LNCaP clone FGC (cell line): ENCODE measurements at regions not wholly inside any gene's neighbourhood (a gene's known extent, or its start where the extent isn't known, plus 50 kb on each side); places are given as distances from the start of the nearest gene placed in this dataset.

Source experiments
- DNase-seq: peaks from one replicate; pipeline ENCODE4 v3.0.0-alpha.2; 2011; ENCODE audit warnings: low read depth
- H3K4me3 ChIP-seq: 2 replicates; pipeline ENCODE4 v1.5.1; 2011; ENCODE audit warnings: mild to moderate bottlenecking, low read depth, low read length, control low read depth
- TF ChIP-seq, protein P1 (sequence below): IDR thresholded peaks from 2 replicates; pipeline ENCODE4 v1.5.1; 2012; ENCODE audit warnings: mild to moderate bottlenecking; ENCODE audit not compliant: control insufficient read depth, insufficient read depth; ENCODE audit errors: extremely low read depth

DNA sequence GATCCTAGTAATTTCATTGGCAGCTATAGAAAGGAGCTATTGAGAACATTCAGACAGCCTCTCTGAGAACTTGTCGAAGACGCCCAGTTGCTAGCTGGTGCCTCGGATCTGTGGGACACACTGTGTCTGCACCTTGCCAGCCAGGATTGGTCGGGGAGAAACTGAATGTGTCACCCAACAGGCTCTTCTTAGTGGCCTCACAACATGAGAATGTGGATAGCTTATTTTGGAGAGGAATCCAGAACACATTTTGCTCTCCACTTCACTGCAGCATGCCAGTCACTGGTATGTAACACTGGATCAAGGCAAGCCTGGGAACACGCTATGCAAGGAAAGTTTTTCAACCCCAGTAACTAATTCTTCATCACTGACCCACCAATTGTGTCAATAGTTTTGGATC, 89.5 kb upstream of the TRPC3 start:
- no peak overlapping the region for H3K4me3 ChIP-seq
- DNase-seq = no peak
- TF ChIP-seq, protein P1, sequence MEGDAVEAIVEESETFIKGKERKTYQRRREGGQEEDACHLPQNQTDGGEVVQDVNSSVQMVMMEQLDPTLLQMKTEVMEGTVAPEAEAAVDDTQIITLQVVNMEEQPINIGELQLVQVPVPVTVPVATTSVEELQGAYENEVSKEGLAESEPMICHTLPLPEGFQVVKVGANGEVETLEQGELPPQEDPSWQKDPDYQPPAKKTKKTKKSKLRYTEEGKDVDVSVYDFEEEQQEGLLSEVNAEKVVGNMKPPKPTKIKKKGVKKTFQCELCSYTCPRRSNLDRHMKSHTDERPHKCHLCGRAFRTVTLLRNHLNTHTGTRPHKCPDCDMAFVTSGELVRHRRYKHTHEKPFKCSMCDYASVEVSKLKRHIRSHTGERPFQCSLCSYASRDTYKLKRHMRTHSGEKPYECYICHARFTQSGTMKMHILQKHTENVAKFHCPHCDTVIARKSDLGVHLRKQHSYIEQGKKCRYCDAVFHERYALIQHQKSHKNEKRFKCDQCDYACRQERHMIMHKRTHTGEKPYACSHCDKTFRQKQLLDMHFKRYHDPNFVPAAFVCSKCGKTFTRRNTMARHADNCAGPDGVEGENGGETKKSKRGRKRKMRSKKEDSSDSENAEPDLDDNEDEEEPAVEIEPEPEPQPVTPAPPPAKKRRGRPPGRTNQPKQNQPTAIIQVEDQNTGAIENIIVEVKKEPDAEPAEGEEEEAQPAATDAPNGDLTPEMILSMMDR = no peak

- TF ChIP-seq, protein P1 = no peak
- no peak overlapping the region for H3K4me3 ChIP-seq
- DNase-seq = no peak
Observed at GRCh38 chr4:122038896-122039295, 87.0 kb upstream of the TRPC3 start.

DNA sequence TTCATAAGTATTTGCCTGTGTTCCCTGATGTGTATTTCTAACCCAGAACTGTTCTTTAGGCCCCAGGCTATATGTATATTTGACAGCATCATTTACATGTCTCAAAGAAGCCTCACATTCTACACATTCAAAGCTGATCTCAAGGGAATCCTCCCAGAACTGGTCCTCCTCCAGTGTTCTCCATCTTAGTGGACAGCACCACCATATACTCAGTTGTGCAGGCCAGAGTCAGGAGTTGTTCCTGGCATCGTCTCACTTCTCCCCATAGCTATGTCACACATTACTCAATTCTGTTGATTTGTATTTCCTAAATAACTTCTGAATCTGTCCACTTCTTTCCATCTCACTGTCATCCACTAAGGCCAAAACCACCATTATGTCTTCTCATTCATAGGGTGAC, 82.8 kb upstream of the TRPC3 start:
- TF ChIP-seq, protein P1 = no peak
- no peak for DNase-seq
- H3K4me3 ChIP-seq = no peak overlapping the region

- H3K4me3 ChIP-seq = no peak overlapping the region
- TF ChIP-seq, protein P1 = no peak
- no peak for DNase-seq
Observed at GRCh38 chr4:122027203-122027602, 75.3 kb upstream of the TRPC3 start.

- TF ChIP-seq, protein P1 = no peak
- no peak overlapping the region for H3K4me3 ChIP-seq
- no peak for DNase-seq
Observed at GRCh38 chr4:122017296-122017695, 65.4 kb upstream of the TRPC3 start.

DNA sequence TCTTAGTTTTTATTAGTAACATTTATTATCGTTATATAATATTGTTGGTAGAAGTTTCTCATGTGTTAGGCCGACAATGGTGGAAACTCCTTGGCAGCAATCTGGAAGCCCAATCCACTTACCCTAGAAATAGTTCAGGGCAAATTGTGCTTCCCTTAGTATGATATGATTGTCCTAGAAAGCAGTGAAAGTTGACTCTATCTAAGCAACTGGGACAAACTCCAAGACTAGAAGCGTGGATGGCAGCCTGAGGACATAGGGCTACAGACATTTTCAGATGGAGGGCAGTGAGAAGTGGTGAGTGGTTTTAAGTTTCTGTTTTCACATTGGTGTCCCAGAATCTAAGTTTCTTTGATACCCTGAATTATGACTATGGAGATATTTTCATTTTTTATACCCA, 63.3 kb upstream of the TRPC3 start:
- TF ChIP-seq, protein P1 = no peak
- no peak overlapping the region for H3K4me3 ChIP-seq
- DNase-seq = no peak

GRCh38 chr4:122012735-122013134, 60.9 kb upstream of the TRPC3 start:
- TF ChIP-seq, protein P1 = no peak
- no peak overlapping the region for H3K4me3 ChIP-seq
- DNase-seq = no peak
